ENCODE measurements at regions not wholly inside any gene's neighbourhood (a gene's known extent, or its start where the extent isn't known, plus 50 kb on each side); places are given as distances from the start of the nearest gene placed in this dataset.
"Not testable (repeated sequence)": the region's sequence is repeated elsewhere in the genome, so short reads cannot be mapped to it uniquely, and the experiment has no call there.

- H3K4me3 ChIP-seq (ENCODE audit: low read depth, low read length): no peak overlapping the region
These were observed 1094.0 kb downstream of the TMEM121 start for GRCh38 chr14:106620368-106620767.

GRCh38 chr14:106622200-106622745, 1095.9 kb downstream of the TMEM121 start:
- TF ChIP-seq CTCF (IDR thresholded peaks at IDR 0.05; ENCODE audit: insufficient read depth, low read length): no peak
- no peak for DNase-seq (ENCODE audit: low read depth)
- H3K4me3 ChIP-seq (ENCODE audit: low read depth, low read length): no peak overlapping the region

More at GRCh38 chr14:106620368-106620767, 1094.0 kb downstream of the TMEM121 start:
- TF ChIP-seq CTCF (IDR thresholded peaks at IDR 0.05; ENCODE audit: insufficient read depth, low read length): no peak
- DNase-seq (ENCODE audit: low read depth): no peak

GRCh38 chr14:106625186-106625585, 1098.8 kb downstream of the TMEM121 start:
- no peak overlapping the region for H3K4me3 ChIP-seq (ENCODE audit: low read depth, low read length)
- DNase-seq (ENCODE audit: low read depth): no peak

GRCh38 chr14:106626469-106626868, 1100.1 kb downstream of the TMEM121 start:
- not testable (repeated sequence) for H3K4me3 ChIP-seq (ENCODE audit: low read depth, low read length)

More at GRCh38 chr14:106625186-106625585, 1098.8 kb downstream of the TMEM121 start:
- no peak for TF ChIP-seq CTCF (IDR thresholded peaks at IDR 0.05; ENCODE audit: insufficient read depth, low read length)

GRCh38 chr14:106626942-106627588, 1100.7 kb downstream of the TMEM121 start:
- H3K4me3 ChIP-seq (ENCODE audit: low read depth, low read length); DNase-seq (ENCODE audit: low read depth): not testable (repeated sequence)

More at GRCh38 chr14:106626469-106626868, 1100.1 kb downstream of the TMEM121 start:
- not testable (repeated sequence) for DNase-seq (ENCODE audit: low read depth)

- H3K4me3 ChIP-seq (ENCODE audit: low read depth, low read length): no peak overlapping the region
- no peak for DNase-seq (ENCODE audit: low read depth)
- no peak for TF ChIP-seq CTCF (IDR thresholded peaks at IDR 0.05; ENCODE audit: insufficient read depth, low read length)
These were observed 1105.5 kb downstream of the TMEM121 start for GRCh38 chr14:106631879-106632278.

- no peak overlapping the region for H3K4me3 ChIP-seq (ENCODE audit: low read depth, low read length)
- TF ChIP-seq CTCF (IDR thresholded peaks at IDR 0.05; ENCODE audit: insufficient read depth, low read length): no peak
- DNase-seq (ENCODE audit: low read depth): no peak
These were observed 1107.3 kb downstream of the TMEM121 start for GRCh38 chr14:106633721-106634120.

GRCh38 chr14:106635569-106635968, 1109.2 kb downstream of the TMEM121 start:
- DNase-seq (ENCODE audit: low read depth): no peak
- H3K4me3 ChIP-seq (ENCODE audit: low read depth, low read length): no peak overlapping the region
- TF ChIP-seq CTCF (IDR thresholded peaks at IDR 0.05; ENCODE audit: insufficient read depth, low read length): no peak

- not testable (repeated sequence) for DNase-seq (ENCODE audit: low read depth)
These were observed 1112.5 kb downstream of the TMEM121 start for GRCh38 chr14:106638786-106639452.

More at GRCh38 chr14:106638786-106639452, 1112.5 kb downstream of the TMEM121 start:
- H3K4me3 ChIP-seq (ENCODE audit: low read depth, low read length): not testable (repeated sequence)
